DND-41 (cell line): ENCODE measurements at regions not wholly inside any gene's neighbourhood (a gene's known extent, or its start where the extent isn't known, plus 50 kb on each side); places are given as distances from the start of the nearest gene placed in this dataset.

ENCODE experiments used
- CTCF ChIP-seq: IDR thresholded peaks from 2 replicates; pipeline ENCODE4 v1.5.1; 2012; ENCODE audit warnings: borderline replicate concordance, low read length, moderate library complexity, mild to moderate bottlenecking; ENCODE audit not compliant: poor library complexity, severe bottlenecking; ENCODE audit errors: extremely low read depth
- EZH2 ChIP-seq: IDR thresholded peaks from 3 replicates; pipeline ENCODE4 v1.6.1; 2012; ENCODE audit warnings: borderline replicate concordance, low read depth, mild to moderate bottlenecking, moderate library complexity, low read length, inconsistent platforms; ENCODE audit not compliant: severe bottlenecking

- TF ChIP-seq CTCF: no peak
- TF ChIP-seq EZH2: no peak
Measured at GRCh38 chr6:95279616-95280015, 297.7 kb upstream of the MANEA start.
